ENCODE measurements at regions not wholly inside any gene's neighbourhood (a gene's known extent, or its start where the extent isn't known, plus 50 kb on each side); places are given as distances from the start of the nearest gene placed in this dataset.
A peak's percentile ranks its signal among the peaks of the same experiment; 100 is the strongest.

- no peak for DNase-seq
- no peak for ATAC-seq
- intact Hi-C loops (cut with DNase I, micrococcal nuclease): no loop called here
These were observed 102.5 kb upstream of the FOXC1 start for GRCh38 chr6:1507251-1507650.

DNA sequence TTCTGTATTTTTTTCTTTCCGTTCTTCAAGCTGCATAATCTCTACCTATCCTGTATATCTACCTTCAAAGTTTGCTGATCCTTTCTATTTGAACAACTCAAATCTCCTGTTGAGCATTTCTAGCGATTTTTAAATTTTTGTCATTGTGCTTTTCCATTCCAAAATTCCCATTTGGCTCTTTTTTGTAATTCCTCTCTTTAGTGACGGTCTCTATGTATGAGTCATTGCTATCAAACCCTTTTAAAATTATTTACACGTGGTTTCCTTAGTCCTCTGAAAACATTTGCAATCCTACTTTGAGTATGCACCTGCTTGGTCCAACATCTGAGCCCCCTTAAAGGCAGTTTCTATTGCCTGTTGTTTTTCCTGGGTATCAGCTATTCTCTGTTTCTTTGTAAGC lies 100.5 kb upstream of the FOXC1 start:
- ATAC-seq: no peak
- intact Hi-C loops (cut with DNase I, micrococcal nuclease): no loop called here

DNA sequence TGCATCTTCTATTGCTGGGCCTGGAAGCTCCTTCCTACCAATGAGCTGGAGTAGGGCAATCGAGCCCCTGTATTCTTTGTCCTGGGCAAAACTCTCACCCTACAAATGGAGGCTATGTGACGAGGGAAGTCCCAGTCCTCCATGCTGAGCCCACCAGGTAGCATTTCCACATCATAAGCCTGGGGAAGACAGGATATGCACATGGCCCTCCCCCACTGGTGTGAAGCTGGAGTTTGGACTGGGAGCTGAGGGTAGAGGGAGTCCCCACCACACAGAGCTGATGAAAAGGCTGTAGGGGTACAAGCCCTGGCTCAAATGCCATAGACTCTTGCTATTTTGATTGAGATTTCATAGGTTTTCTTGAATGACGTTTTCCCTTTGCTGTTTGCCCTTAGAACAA lies 99.5 kb upstream of the FOXC1 start:
- intact Hi-C loops (cut with DNase I, micrococcal nuclease): no loop called here
- DNase-seq (no peak), ATAC-seq (no peak)

More for the DNA sequence above, 100.5 kb upstream of the FOXC1 start:
- no peak for DNase-seq

GRCh38 chr6:1513215-1513780 lies 96.4 kb upstream of the FOXC1 start:
- ATAC-seq: no peak
- intact Hi-C loops (cut with DNase I, micrococcal nuclease): no loop called here
- DNase-seq: no peak

DNA sequence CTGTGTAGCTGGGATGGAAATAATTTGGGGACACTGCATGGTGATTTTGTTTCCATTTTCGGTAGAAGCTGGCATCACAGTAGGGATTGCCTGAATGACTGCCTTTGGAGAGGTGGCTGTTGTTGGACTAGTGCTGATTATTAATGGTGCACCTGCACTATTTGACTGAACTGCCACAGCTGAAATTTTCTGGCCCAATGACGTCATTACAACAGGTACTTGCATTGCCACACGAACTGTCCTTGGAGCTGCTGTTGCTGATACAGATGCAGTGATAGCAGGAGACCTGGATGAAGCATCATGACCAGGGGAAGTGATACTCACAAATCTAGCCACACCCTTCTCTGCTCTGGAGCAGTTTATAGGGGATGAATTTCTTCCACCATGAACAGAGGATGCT lies 95.6 kb upstream of the FOXC1 start:
- ATAC-seq: no peak
- DNase-seq: no peak
- intact Hi-C loops (cut with DNase I, micrococcal nuclease): no loop called here

DNA sequence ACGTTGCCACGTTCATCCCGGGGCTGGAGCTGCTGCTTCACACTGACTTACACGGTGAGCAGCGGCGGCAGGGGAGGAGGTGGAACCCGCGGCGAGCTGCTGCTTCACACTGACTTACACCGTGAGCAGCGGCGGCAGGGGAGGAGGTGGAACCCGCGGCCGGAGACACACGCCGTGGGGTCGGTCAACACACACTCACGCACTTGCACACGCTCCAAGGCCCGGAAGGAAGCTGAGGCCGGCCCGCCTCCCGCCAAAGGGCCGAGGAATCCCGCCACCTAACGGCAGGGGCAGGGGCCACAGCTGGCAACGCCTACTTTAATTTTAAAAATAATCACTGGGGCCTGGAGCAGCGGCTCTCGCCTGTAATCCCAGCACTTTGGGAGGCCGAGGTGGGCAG lies 94.4 kb upstream of the FOXC1 start:
- DNase-seq: no peak
- no peak for ATAC-seq
- intact Hi-C loops (cut with DNase I, micrococcal nuclease): no loop called here

GRCh38 chr6:1515781-1516180 lies 93.9 kb upstream of the FOXC1 start:
- intact Hi-C loops (cut with DNase I, micrococcal nuclease): no loop called here
- ATAC-seq: no peak
- no peak for DNase-seq

DNA sequence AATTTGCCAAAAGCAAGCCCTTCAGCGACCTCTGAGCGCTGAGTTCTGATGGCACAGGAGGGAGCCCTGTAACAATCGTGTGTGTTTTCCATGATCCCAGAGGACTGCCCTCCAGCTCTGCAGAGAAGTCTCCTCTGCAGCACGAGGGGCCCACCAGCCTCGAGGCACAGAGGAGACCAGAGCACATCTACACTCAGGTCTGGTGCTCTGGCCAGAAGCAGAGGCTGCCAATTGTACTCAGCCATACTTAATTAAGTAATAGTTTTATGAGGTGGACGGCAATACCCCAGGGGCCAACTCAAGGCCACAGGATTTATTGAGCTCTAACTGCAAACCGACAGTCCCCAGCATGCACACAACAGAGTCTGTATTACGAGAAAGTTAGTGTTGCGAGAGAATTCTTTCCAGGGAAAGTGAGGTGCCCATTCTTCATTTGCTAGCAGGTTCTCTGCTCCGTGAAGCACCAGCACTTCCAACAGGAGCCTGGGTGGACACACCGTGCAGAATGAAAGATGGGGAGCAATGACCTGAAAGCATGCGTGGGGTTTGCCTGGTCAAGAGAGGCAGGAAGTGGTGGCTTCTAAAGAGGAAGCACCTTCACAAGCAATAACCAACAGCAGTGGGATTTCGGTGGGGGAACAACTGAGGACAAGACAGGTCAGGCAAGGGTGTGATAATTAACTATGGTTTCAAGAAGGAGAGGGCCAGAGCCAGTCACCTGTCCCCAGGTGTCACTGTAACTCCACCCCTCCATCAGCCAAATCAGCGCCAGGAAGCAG lies 92.8 kb upstream of the FOXC1 start:
- no peak for DNase-seq
- ATAC-seq: no peak
- intact Hi-C loops (cut with DNase I, micrococcal nuclease): no loop called here

DNA sequence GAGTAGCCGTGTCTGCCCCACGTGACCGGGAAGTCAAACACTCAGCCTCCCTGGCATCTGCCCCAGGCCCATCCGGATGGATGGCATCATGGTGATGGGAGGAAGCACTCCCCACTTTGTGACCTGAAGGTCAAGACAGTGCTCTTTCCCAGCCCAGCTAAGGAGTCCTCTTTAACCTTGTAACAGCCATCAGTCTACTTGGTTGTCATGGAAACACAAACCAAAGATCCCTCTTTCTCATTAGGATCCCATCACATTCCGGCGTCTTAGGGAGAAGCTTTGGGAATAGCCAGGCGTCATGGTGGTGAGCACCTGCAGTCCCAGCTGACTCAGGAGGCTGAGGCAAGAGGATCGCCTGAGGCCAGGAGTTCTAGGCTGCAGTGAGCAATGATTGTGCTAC lies 90.9 kb upstream of the FOXC1 start:
- DNase-seq: no peak
- no peak for ATAC-seq
- intact Hi-C loops (cut with DNase I, micrococcal nuclease): no loop called here

GRCh38 chr6:1519597-1519996 lies 90.1 kb upstream of the FOXC1 start:
- intact Hi-C loops (cut with DNase I, micrococcal nuclease): no loop called here
- DNase-seq (no peak), ATAC-seq (no peak)

GRCh38 chr6:1522779-1523178 lies 86.9 kb upstream of the FOXC1 start:
- intact Hi-C loops (cut with DNase I, micrococcal nuclease): no loop called here
- DNase-seq (no peak), ATAC-seq (no peak)

DNA sequence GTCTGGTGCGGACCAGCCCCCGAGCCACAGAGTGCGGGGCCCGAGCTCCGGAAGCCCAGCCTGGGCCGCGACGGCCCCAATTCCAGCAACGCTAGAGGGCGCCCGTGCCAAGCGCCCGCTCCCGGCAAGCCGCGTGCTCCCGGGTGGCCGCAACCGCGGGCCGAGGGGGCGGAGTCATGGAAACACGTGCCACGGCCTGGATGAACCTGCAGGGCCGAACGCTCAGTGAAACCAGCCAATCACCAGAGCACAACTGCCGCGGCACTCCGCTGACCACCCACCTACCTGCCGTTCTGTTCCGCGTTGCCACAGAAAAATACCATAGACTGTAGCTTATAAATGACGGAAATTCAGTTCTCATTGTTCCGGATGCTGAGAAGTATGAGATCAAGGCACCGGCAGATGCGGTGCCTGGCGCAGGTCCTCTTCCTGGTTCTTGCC lies 85.7 kb upstream of the FOXC1 start:
- DNase-seq (peak; percentile 56 to 73), ATAC-seq (peak; percentile 84)
- intact Hi-C loops (cut with DNase I, micrococcal nuclease): no loop called here

GRCh38 chr6:1525364-1526038 lies 84.2 kb upstream of the FOXC1 start:
- ATAC-seq (no peak), DNase-seq (no peak)
- intact Hi-C loops (cut with DNase I, micrococcal nuclease): no loop called here

DNA sequence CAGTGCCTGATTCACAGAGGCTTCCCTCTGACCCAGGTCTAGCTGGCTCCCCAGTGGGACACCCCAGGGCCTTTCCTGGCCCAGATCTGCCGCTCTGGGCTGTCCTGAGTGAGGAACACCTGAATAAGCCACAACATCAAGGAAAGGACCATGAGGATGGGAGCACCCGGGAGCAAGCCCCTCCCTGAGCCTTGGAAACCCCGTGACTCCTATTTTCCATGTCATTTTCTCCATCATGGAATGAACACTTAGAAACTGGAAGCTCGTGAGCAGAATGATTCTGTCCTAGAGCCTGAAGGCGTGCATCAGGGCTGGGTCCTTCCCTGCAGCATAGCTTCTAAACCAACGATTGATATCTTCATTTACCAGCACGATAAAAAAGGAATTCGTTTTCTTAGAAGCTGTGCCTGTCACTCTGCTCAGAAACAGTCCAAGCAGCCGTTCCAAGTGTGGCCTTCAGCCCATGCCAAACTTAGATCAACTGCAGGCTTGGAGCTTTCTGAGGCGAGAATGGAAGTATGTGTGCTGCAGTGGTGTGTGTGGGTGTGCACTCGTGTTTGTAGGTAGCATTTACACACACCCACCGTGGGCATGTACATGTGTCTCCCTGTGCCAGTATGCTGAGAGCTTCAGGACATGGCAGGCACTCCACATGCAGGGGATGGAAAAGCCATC lies 83.2 kb upstream of the FOXC1 start:
- no peak for ATAC-seq
- intact Hi-C loops (cut with DNase I, micrococcal nuclease): no loop called here
- DNase-seq: no peak

DNA sequence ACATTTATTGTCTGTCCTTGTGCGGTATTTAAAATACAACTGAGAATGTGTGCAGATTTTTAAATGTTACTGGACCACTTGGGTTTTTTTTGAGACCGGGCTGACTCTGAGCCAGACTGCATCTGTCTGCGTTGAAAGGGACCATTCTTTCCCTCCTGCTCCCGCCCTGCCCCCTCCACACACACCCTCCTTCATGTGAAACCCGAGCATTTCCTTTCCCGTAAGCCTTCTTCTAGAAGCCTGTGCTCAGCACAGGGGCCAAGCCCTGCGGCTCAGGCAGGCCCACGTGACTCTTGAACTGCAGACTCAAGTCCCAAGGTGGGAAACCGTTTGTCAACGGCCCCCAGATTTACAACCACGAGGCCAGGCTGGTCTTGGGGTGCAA lies 82.7 kb upstream of the FOXC1 start:
- DNase-seq (peak in 1 of 2 donors; percentile 28), ATAC-seq (peak; percentile 48)
- intact Hi-C loops (cut with DNase I, micrococcal nuclease): no loop called here

DNA sequence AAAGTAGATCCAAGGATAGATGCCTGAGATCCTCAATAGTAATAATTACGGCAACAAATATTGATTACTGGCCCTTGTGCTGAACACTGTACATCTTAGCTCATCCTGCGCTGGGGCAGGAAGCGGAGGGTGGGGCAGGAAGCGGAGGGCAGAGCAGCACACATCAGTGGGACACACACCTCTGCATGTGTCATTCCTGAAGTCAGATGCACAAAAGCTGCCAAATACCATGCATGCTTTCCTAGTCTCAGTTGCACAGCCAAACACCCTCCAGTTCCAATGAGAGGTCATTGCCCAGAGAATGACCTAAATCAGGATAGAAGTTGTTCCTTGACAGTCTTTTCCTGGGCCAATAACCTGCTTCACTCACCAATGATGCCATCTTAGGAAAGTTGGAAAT lies 74.4 kb upstream of the FOXC1 start:
- ATAC-seq (no peak), DNase-seq (no peak)
- intact Hi-C loops (cut with DNase I, micrococcal nuclease): no loop called here

GRCh38 chr6:1536526-1537429 lies 72.9 kb upstream of the FOXC1 start:
- intact Hi-C loops (cut with DNase I, micrococcal nuclease): no loop called here
- peak in 1 of 2 donors; percentile 39 for DNase-seq
- ATAC-seq: peak; percentile 100

GRCh38 chr6:1538369-1538768 lies 71.3 kb upstream of the FOXC1 start:
- no peak for DNase-seq
- intact Hi-C loops (cut with DNase I, micrococcal nuclease): no loop called here
- no peak for ATAC-seq
